Muscle of back (tissue), 3 donors: ENCODE measurements at regions not wholly inside any gene's neighbourhood (a gene's known extent, or its start where the extent isn't known, plus 50 kb on each side); places are given as distances from the start of the nearest gene placed in this dataset.
"Not testable (repeated sequence)": the region's sequence is repeated elsewhere in the genome, so short reads cannot be mapped to it uniquely, and the experiment has no call there.

Experiments used
- DNase-seq, 3 donors: peaks; one replicate each; pipeline versions ENCODE4 v3.0.0 to v3.0.0-alpha.2; 2013

DNA sequence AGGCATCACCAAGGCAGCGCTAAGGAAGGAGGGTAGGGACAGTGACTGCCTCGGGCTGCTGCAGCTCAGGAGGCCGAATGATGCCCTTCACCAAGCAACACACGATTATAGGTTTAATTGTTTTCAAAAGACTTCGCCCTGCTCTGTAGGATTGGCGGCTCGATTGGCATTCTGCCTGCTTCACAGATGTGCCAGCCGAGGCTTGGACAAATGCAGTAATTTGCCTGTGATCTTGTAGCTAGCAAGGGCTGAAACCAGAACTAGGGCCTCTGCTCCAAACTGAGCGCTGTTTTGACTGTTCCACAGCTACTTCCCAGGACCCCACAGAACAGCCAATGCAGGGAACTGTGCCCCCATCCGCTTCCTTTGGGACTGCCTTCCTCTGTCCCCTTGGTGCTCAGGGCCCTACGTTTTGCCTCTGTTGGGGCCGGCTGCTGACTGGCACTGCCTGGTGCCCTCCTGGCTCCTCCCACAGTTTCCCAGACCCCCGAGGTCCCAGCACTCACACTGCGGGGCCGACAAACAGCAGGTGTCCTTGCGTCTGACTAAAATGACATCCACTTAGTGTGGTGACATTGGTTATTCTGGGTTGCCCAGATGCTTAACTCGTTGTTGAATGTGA lies 62.6 kb upstream of the EN2 start:
- no peak for DNase-seq

DNA sequence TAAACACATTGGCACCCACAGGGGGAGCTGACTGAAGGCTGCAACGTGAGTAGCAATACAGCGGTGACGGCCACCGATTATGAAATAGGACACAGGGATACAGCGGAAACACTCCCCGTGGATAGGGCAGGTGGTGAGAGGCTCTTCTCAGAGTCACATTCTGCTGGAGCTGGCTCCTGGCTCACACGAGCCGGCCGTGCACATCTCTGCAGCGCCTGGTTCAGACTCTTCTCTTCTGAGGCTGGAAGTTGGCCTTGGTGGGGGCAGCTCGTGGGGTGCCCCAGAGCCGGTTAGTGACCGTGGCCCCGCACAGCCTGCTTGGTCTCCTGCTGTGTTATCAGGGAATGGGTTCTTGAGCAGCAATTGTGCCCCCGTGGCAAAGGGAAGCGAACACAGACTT lies 61.3 kb upstream of the EN2 start:
- no peak for DNase-seq

DNA sequence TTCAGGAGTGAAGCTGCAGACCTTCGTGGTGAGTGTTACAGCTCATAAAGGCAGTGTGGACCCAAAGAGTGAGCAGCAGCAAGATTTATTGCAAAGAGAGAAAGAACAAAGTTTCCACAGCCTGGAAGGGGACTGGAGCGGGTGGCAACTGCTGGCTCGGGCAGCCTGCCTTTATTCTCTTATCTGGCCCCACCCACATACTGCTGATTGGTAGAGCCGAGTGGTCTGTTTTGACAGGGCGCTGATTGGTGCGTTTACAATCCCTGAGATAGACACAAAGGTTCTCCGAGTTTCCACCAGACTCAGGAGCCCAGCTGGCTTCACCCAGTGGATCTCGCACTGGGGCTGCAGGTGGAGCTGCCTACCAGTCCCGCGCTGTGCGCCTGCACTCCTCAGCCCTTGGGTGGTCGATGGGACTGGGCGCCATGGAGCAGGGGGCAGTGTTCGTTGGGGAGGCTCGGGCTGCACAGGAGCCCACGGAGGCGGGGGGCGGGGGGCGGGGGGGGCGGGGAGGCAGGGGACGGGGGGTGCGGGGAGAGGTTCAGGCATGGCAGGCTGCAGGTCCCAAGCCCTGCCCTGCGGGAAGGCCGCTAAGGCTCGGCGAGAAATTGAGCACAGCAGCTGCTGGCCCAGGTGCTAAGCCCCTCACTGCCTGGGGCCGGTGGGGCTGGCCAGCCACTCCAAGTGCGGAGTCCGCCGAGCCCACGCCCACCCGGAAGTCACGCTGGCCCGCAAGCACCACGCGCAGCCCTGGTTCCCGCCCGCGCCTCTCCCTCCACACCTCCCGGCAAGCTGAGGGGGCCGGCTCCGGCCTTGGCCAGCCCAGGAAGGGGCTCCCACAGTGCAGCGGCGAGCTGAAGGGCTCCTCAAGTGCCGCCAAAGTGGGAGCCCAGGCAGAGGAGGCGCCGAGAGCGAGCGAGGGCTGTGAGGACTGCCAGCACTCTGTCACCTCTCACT lies 59.9 kb upstream of the EN2 start:
- not testable (repeated sequence) for DNase-seq

DNA sequence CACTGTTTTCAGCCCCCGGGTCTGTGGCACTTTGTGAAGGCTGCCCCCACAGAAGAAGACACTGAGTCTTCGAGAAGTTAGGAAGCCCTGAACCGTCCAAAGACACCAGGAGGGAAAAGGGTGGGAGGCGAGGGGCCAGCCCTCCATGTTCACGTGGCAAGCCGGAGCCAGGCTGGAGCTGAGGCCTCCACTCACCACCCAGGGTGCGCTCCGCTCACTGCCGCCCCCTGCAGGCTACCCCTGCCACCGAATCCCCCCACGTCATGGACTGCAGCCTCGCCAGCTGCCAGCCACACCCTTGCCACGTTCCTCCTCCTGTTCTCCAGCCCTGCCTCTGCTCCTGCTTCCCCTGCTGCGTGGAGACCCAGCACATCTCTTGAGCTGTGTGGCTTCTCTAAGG lies 59.0 kb upstream of the EN2 start:
- DNase-seq, result no peak

DNA sequence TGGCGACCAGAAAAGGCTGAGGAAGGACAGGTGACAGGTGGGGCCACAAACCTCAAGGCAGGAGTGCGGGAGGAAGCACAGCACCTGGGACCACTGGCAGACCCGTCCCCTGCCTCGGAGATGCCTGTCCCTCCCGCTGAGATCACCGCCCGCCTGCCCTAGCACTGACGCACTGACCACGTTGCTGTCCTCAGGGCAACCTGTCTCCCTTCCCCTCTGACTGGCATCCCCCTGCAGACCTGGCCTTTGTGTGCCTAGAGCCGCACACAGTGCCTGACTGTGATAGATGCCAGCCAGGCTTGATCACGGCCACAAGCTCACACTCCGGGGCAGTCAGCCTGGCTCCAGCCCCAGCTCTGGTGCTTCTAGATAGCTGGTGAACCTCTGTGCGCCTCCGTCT lies 58.4 kb upstream of the EN2 start:
- no peak for DNase-seq

DNA sequence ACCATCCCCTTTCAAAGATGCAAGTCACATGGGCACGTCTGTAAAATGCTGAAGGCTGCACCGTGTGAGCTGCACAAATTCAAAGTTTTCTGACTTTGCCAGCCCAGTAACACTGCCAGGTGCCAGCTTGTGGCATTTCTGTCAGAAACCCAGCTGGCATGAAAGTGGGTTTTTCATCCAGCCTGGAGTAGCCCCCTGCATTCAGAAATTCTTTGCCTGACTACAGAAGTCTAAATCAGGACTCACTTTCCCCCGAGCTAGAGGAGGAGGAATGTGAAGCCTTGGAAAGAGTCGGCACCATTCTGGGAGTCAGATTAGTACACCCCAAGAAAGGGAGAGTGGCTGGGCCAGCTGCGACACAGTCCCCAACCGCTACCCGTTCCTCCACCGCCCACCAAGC lies 56.7 kb upstream of the EN2 start:
- DNase-seq, result no peak

DNA sequence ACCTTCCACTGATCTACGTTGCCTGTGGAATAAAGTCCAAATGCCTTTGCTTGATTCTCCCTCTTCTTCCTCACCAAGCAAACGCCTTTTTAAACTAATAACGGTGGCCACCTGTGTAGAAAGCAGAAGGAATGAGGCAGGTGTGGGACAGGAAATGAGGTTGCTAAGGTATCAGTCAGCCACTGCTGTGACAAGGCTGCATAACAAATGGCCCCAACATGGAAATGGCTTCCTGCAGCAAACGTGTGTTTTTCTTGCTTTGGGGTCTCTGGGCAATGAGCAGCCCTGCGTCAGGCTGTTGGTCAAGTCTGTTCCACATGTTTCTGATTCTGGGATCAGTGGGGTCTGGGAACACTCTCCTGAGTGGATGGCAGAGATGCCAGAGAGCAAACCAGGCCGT lies 56.0 kb upstream of the EN2 start:
- no peak for DNase-seq

DNA sequence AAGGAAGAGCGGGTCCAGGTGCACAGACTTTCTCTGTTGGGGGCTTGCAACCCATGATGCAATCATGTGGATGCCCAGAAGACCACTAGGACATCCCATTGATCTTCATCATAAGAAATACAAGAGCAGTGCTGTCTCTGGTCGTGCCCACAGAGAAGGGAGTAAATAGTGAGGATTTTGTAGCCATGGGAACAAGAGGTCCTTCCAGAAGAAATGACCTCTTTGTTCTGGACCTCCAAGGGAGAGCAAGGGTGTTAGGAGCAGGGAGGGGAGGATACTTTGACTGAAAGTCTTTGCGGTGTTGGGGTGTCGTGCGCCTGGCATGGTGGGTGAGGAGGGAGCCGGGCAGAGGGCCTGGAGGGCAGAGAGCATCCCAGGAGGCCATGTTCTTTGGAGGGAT lies 55.0 kb upstream of the EN2 start:
- DNase-seq, result no peak

DNA sequence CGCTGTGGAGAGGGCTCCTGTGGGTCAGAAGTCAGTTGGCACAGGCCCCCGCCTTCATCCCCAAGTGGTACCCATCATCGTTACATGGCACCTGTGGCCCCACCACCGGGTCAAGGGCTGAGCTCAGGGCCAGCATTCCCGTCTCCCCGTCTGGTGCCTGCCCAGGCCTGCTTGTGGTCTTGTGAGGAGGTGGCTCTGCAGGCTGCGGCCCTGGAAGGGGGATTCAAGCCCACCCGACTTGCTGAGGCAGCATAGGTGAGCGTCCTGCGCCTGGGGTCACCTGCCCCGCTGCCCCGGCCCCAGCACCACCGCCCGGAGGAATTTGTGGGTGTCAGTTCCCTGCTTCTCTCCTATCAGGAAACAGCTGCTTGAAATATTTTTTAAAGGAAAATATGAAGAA lies 53.0 kb upstream of the EN2 start:
- DNase-seq, result no peak

DNA sequence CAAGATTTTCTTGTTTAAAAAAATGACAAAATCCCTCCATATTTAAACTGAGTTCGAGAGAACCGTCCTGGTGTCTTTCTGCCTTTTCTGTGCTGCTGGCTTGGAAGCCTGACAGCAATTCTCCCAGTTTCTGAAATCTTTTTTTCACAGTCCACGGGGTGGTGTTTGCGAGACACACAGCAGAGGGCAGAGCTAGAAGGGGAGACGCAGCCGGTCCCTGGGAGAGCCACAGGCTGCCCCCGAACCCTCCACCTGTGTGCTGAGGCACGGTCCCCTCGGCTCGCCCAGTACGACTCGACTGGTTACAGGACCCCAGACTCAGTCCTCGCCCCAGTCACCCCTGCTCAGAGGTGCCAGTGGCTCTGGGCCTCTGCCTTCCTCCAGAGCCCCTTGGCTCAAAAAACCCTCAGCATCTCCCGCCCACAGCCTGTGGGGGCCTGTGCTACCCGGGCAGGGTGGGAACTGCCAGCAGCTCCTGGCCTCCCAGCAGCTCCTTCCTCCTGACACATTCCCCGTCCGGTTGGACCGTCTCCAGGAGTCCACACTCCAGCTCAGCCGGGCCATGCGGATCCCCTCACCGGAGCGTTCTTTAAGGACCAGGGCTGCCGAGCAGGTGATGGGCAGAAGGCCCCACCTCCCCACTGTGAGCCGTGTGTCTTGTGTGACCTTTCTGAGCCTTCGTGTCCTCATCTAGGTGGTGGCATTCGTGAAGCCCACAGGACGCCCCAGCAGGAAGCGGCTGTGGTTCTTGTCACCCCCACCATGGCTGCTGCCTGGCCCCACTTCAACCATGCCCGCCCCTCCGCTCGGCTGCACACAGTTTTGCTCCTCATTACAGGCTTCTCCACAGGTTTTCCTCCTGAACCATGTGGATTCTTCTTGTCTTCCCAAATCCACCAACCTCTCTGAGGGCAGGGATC lies 52.3 kb upstream of the EN2 start:
- no peak for DNase-seq

DNA sequence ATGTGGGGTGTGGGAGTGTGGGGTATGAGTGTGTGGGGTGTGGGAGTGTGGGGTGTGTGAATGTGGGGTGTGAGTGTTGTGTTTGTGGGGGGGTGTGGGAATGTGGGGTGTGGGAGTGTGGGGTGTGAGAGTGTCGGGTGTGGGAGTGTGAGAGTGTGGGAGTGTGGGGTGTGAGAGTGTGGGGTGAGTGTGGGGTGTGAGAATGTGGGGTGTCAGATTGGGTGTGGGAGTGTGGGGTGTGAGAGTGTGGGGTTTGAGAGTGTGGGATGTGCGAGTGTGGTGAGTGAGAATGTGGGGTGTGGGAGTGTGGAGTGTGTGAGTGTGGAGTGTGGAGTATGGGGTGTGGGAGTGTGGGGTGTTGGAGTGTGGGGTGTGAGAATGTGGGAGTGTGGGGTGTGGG lies 50.1 kb upstream of the EN2 start:
- DNase-seq, result no peak
